ENCODE measurements at regions not wholly inside any gene's neighbourhood (a gene's known extent, or its start where the extent isn't known, plus 50 kb on each side); places are given as distances from the start of the nearest gene placed in this dataset.
"Not testable (repeated sequence)": the region's sequence is repeated elsewhere in the genome, so short reads cannot be mapped to it uniquely, and the experiment has no call there.

DNA sequence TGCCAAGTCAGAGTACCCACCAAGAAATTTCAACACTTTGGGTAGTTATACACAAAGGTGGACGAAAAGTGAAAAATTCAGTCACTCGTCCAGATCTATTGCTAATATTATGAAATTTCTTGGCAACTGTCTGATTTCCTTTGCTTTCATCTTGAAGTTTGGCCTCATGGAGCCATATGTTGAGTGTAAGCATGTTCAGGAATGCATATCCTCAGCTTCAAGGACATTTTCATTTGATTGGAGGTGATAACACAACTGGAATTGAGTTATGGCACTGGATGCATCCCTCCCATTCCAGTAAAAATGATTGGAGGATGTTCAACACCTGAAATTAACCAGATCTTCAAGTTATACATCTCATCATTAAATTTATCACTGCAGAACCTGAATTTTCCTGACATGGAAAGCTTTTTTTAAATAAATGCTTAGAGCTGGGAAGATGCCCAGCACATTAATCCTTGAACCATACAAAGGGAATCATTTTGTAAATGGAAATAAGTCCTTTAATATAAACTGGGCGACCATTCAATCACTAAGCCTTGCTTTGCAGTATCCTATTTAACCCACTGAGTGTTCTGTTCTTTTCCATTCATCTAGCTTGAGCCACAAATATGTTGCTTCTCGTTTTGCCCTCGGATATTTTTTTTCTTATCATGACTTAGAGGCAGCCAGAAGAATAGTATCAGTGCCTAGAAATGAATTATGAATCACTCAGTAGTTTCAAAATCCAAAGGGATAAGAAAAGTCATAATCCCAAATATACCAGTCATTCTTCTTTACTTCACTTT, 273.7 kb upstream of the PIK3R1 start:
- no peak for DNase-seq (ENCODE audit: low read depth in 2 of 2)

DNA sequence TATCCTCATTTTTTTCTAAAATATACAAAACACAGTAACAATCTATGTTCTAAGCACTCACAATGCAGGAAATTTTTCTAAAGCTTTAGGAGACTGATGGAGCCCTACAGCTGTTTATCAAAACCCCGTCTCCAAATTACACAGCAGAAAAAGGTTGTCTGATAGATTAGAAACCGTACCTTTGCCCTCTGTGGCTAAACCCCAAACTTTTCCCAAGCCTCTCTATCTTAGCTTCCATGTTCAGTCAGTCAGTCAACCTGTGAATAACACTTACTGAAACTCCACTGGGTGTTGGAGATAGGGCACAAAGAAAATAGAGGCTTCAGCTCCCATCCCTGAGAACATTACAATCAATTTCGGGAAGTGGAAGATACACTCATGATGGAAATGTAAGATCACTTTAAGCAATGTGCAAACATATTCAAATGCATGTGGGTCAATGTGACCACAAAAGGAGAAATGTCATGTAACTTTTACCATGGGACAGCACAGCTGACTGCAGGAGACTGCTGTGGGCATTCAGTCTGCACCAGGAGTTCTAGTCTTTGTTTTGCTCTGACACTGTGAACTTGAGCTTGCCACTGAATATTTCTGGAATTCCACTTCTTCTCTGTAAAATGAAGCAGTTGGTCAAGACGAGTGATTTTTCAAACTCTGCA, 279.5 kb upstream of the PIK3R1 start:
- no peak for DNase-seq (ENCODE audit: low read depth in 2 of 2)

DNA sequence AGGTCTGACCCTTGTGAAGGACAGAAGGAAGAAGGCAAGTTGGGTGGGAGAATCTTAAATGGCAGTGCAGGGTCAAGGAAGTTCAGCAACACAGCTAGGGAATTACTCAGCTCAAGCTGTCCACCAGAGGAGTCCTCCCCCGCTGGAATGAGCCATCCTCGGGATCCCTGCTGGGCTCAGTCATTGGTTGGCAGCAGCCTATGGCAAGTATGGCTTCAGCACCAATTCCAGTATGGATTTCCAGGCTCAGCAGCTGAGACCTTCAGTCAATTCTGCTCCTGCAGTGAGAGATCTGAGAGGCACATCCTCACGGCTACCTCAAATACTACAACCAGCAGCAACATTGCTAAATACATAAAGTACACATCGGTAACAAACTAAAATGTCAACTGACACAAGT, 280.6 kb upstream of the PIK3R1 start:
- DNase-seq (ENCODE audit: low read depth in 2 of 2) = no peak

DNA sequence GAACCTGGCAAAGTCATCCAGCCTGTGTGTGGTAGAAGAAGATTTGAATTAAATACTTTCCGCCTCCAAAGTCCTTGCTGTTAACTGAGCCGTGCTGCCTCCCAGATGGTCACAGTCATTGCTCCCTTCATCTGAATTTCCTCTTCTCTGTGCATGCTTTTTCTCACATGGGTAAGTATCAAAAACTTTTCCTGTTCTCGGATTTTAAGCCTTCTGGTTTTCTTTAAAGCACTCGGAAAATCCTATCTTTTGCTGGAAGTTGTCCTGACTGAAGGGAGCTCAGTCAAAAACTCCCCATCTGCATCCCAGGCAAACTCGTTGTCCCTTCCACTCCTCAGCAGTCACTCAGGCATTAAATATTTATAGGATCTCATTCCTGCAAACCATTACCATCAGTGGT, 290.0 kb upstream of the PIK3R1 start:
- no peak for DNase-seq (ENCODE audit: low read depth in 2 of 2)

DNA sequence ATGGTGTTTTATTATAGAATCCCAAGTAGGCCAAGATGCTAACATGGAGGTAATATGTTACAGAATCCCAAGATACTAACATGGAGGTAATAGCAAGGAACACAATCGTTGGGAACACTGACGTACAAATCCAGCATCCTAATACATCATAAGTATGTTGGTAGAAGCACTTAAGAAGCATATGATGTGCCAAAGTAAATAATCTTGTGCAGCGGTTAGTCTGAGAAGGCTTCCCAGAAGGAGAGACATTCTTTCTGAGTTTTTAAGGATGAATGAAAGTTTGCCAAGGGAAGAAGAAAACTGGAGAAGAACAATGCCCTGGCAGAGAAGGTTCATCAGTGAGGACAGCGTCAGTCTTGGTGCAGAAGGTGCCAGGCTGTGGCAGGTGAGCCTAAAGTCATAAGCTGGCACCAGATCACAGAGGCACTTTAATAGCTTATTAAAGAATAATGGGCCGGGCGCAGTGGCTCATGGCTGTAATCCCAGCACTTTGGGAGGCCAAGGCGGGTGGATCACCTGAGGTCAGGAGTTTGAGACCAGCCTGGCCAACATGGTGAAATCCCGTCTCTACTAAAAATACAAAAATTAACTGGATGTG, 294.5 kb upstream of the PIK3R1 start:
- no peak for DNase-seq (ENCODE audit: low read depth in 2 of 2)

DNA sequence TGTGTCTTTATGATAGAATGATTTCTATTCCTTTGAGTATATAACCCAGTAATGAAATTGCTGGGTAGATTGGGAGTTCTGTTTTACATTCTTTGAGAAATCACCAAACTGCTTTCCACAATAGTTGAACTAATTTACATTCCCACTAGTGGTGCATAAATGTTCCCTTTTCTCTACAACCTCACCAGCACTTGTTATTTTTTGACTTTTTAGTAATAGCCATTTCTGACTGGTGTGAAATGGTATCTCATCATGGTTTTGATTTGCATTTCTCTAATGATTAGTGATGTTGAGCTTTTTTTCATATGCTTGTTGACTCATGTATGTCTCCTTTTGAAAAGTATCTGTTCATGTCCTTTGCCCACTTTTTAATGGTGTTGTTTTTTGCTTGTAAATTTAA, 296.0 kb upstream of the PIK3R1 start:
- DNase-seq (ENCODE audit: low read depth in 2 of 2) = not testable (repeated sequence)

DNA sequence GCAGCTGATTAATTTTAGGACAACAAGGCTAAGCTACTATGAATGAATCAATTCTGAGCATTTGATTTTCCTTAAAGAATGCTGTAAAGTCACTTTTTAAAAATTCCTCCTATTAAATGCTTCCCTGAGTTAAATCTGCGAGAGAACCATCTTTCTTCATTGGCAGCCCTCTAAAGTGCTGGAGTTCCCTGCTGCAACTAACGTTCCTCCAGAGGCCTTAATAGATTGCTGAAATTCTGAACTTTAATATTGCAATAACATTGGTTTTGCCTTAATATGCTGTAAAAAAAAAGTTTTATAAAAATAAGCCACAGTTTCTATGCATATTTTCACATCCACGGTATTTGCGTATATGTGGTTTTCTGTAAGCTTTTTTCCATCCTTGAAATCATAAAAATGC, 298.0 kb upstream of the PIK3R1 start:
- no peak for DNase-seq (ENCODE audit: low read depth in 2 of 2)

DNA sequence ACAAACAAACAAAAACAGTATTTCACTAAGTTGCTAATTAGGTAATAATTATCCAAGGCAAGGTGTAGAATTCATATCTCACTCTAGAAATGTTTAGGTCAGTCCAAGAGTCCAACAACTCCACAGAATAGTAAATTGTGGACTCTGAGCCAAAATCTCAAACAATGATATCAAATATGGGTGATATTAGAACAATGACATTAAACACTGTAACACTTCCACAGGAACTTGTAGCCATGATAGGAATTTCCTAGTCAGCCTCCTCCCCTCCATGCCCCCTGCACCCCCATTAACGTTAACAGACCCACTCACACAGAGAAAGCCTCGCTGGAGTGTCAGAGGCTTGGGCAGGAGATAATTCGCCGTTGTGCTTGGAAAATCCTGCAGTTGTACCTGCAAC, 305.0 kb upstream of the PIK3R1 start:
- DNase-seq (ENCODE audit: low read depth in 2 of 2) = no peak

DNA sequence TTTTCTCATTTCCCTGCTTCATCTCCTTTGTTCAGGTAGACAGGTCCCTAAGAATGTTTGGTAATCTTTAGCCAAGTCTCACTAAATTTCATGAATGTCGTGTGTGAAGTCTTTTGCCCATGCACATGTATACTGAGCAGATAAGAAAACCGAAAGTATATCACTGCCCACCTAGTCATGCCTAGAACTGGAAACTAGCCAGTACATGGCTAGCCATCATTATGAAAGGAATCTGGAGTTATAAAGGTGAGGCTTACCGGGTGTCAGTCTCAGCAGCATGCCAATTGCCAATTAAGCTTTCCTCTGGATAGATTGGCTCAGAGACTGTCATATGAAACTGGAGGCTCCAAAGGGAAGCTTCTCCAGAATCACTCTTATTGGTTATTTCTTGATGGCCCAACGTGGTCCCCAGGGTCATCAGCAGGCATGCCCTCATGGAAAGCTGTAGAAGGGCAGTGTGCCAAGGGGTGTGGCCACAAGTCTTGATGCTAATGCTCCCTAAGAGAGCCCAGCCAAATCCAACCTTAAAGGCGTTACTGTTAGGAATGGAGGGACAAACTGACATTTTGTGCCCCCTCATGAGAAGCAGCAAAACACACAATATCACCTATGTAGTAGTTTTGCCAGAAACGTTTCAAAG, 307.3 kb upstream of the PIK3R1 start:
- no peak for DNase-seq (ENCODE audit: low read depth in 2 of 2)

DNA sequence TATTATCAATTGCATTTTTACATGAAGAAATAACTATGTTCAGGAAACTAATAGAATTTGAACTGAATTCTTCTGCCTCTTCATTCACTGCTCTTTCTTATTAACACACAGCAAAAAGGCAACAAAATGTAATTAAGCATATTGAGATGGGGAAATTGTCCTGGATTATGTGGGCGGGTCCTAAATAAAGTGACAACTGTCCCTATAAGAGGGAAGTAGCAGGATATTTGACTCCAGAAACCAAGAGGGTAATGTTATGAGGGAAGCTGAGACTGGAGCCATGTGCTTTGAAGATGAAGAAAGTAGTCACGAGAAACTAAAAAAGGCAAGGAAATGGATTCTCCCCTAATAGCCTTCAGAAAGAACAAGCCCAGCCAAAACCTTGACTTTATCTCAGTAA, 311.2 kb upstream of the PIK3R1 start:
- DNase-seq (ENCODE audit: low read depth in 2 of 2) = no peak

DNA sequence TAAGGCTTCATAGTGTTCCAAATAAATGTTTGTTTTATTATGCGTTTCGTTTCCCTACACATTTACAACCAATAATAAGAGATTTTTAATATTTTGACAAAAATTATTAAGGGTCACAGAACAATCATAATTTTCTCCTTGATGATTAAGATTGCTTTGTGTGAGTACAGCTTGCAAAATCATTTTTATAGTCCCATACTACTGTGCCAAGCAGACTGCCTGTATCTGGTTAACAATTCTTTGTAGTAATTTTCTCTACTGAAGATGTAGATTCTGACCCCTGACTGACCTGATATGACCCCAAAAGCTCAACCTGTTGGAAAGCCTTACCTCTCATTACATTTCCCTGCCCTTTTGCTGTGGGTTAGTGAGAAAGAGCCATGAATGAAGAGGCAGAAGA, 311.9 kb upstream of the PIK3R1 start:
- DNase-seq (ENCODE audit: low read depth in 2 of 2) = no peak

DNA sequence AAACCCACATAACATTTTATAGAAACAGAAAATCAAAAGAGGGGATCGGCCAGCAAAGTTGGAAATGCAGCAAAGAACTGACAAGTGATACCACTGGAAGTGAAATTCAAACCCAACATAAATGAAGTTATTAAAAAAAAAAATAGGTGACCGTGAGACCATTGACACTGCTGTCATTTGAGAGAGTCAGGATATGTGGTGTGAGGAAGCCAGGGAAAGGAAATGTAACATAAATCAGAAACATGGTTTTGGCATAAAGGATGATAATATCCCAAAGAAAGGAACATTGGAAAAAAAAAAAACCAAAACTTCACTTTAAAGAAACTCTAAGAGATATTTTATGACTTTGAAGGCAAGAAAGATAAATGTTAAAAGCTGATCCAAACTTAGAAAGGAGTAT, 312.4 kb upstream of the PIK3R1 start:
- DNase-seq (ENCODE audit: low read depth in 2 of 2) = no peak

DNA sequence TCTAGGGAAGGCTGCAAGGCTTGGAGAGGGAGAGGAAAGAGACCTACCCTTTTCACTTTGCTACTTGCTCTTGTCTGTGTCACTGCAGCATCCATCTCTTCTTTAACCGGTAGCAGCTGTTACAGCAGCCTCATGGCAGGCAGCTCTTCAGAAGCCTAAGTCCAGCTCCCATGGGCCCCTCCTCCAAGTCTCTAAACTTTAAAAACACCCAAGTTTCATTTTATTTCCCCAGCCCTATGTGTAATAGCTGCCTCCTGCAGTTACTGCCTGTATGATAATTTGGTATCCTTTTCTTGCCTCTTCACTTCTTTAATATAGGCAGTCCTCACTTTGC, 313.1 kb upstream of the PIK3R1 start:
- DNase-seq (ENCODE audit: low read depth in 2 of 2) = no peak

DNA sequence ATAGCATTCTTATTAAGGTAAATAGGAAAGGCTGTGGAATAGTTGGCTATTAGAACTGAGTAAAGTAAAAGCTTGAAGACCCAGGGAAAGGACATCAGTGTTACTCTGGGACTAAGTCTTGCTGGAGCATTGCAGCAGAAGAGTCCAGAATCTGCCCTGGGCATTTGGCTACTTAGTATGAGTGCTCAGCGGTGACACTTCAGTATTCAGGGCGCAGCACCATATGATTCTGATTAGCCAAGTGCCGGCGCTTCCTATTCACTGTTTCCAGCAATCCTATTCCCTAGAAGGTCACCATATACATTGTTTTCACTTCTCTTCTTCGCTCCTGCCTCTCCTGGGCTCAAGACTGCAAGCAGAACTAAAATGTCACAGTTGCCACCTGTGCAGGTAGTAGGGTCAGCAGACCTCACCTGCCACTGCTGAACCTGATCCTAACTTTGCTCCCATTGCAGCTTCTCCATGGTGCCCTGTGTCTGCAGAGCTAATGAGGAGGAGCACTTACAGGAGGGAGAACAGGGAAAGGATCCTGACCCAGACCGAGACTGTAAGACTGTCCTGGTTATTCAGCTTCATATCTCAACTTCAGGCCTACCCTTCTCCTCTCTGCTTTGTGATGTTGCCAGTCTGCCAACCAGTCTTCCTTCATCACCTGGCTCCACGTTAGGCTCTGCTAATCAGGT, 313.6 kb upstream of the PIK3R1 start:
- no peak for DNase-seq (ENCODE audit: low read depth in 2 of 2)

DNA sequence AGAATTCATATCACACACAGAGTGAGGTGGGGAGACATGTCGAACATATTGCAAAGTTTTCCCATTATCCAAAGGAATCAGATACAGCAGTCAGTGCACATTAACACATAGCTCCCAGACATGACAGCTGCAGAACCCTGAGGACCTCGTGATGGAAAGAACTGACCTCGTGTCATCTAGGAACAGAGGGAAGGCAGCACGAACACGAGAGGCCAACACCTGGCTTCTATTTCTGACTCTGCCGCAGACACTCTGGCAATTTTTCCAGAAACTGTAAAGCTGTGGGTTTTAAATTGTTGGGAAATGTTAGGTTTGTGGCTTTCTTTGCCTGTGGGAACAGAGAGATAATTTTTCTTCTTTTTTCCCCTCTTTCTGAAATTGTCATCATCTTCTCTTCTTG, 315.0 kb upstream of the PIK3R1 start:
- DNase-seq (ENCODE audit: low read depth in 2 of 2) = no peak

DNA sequence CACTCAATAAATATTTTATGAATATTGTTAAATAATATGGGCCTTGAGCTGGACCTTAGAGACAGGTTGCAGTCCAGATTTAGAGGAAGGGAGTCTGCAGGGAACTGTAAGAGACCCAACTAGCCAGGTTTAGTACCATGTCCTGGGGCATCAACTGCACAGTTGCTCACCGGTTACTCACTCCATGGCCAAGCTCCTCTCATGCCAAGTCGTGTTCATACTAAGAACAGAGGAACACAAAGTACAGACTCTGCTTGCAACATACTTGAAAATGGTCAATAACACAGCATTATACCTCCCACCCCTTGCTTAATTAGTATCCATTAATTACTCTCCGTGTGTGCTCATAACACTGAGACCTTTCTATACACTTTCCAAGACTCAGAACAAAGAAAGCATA, 317.6 kb upstream of the PIK3R1 start:
- no peak for DNase-seq (ENCODE audit: low read depth in 2 of 2)

DNA sequence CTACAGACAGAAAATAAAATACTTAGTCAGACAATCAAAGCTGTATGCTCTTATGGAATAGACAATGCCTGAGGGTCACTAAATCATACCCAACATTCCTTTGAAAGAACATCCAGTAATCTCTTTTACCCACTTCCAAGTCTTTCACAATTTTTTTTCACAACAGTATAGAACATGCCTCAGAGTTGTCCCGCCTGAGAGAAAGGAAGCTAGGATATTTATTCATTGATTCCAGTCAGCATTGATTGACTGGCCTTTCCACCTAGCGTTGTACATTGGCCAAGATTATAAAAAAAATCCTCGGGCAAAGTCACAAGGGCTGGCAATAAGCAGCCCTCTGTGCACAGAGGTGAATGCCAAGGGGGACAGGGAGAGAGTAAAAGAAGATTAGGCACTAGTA, 318.1 kb upstream of the PIK3R1 start:
- no peak for DNase-seq (ENCODE audit: low read depth in 2 of 2)

DNA sequence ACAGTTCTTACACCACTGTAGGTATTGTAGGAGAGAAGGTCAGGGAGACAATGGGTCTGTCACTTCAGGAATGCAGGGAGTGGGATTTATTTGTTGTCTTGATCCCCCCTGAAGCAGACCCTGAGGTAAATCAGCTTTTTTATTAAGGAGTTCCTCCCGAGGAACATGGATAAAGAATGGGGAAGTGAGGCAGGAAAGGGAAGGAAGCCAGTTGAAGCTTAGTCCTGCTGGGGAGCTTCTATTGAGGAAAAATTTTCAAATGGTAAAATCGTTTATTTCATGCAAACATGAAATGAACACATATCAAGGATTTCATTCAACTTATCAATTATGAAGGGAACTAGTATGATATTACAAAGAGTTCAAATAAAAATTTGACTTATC, 318.6 kb upstream of the PIK3R1 start:
- DNase-seq (ENCODE audit: low read depth in 2 of 2) = no peak

DNA sequence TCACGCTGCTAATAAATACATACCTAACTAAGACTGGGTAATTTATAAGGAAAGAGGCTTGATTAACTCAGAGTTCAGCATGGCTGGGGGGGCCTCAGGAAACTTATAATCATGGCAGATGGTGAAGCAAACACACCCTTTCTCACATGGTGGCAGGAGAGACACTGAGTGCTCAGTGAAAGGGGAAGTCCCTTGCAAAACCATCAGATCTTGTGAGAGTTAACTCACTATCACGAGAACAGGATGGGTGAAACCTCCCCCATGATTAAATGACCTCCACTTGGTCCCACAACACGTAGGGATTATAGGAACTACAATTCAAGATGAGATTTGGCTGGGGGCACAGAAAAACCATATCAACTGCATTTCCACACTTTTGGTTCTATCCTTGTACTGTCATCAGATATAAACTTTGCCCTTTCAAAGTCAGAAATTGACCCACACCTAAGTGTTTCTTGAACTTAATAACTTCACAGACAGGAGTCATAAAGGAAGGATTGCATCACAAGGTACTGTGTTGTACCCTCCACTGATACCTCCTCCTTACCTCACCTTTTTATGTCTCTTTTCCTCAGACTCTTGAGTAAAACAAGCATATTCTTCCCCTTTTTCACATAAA, 319.1 kb upstream of the PIK3R1 start:
- DNase-seq (ENCODE audit: low read depth in 2 of 2) = no peak

DNA sequence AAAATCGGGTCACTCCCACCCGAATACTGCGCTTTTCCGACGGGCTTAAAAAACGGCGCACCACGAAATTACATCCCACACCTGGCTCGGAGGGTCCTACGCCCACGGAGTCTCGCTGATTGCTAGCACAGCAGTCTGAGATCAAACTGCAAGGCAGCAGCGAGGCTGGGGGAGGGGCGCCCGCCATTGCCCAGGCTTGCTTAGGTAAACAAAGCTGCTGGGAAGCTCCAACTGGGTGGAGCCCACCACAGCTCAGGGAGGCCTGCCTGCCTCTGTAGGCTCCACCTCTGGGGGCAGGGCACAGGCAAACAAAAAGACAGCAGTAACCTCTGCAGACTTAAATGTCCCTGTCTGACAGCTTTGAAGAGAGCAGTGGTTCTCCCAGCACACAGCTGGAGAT, 325.7 kb upstream of the PIK3R1 start:
- DNase-seq (ENCODE audit: low read depth in 2 of 2) = not testable (repeated sequence)

DNA sequence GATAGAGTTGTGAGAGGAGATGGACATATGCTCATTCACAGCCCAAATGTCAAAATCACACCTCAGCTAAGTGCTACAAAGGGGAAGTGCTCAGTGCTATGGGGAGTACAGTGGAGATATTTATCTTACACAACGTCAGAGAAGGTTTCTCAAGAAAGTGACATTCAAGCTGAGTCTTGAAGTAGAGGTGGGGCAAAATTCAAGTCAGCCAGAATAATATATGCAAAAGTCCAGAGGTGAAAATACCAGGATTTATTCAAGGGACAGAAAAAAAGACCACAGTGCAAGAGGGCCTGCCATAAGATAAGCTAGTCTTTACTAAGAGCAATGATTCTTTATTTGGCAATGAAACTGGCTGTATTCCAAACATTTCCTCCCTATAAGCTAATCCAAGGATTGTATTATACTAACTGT, 327.8 kb upstream of the PIK3R1 start:
- DNase-seq (ENCODE audit: low read depth in 2 of 2) = no peak

DNA sequence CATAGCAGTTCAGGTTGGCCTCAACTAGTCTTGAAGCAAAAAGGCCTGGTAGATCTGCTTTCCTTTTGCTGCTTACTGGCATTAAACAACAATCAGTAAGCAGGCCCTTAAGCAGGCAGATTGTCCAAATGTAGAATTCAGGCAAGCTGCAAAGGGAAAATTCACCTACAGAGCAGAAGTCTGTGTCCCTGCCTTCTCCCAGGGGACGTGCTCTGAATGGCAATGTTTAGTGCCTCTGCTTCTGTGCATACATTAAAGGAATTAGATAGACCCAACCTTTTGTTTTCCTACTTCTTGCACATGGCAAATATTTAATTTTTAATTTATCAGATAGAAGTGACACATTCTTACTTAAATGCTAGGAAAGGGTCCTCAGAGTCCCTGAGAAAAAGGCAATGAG, 328.8 kb upstream of the PIK3R1 start:
- DNase-seq (ENCODE audit: low read depth in 2 of 2) = no peak

Data from activated CD8-positive, alpha-beta memory T cell treated with anti-CD3 and anti-CD28 coated beads for 4 hours (primary cell).